WERI-Rb-1 (cell line): ENCODE measurements at regions not wholly inside any gene's neighbourhood (a gene's known extent, or its start where the extent isn't known, plus 50 kb on each side); places are given as distances from the start of the nearest gene placed in this dataset.
"Not testable (repeated sequence)": the region's sequence is repeated elsewhere in the genome, so short reads cannot be mapped to it uniquely, and the experiment has no call there.

Source experiments
- DNase-seq: peaks from one replicate; pipeline ENCODE4 v3.0.0-alpha.2; 2020
- H3K27ac ChIP-seq: fragments of 250-450 bp; sonication (Bioruptor Pico); 2 replicates; pipeline ENCODE4 v1.5.1; 2020; ENCODE audit warnings: mild to moderate bottlenecking, moderate library complexity
- H3K27me3 ChIP-seq: fragments of 250-450 bp; sonication (Bioruptor Pico); 2 replicates; pipeline ENCODE4 v1.5.1; 2021; ENCODE audit warnings: mild to moderate bottlenecking, low read depth, moderate library complexity; ENCODE audit not compliant: insufficient read depth, severe bottlenecking
- H3K36me3 ChIP-seq: fragments of 250-450 bp; sonication (Bioruptor Pico); 2 replicates; pipeline ENCODE4 v1.5.1; 2020; ENCODE audit warnings: mild to moderate bottlenecking, moderate library complexity
- H3K4me3 ChIP-seq: 2 replicates; pipeline ENCODE4 v1.5.1; 2011; ENCODE audit warnings: low read depth, mild to moderate bottlenecking, control low read depth, low read length
- H3K9me3 ChIP-seq: fragments of 250-450 bp; sonication (Bioruptor Pico); 2 replicates; pipeline ENCODE4 v1.5.1; 2021; ENCODE audit warnings: mild to moderate bottlenecking, moderate library complexity; ENCODE audit not compliant: severe bottlenecking
- TF ChIP-seq, protein P1 (sequence below): IDR thresholded peaks from 2 replicates; pipeline ENCODE4 v1.5.1; 2011; ENCODE audit warnings: low read depth, mild to moderate bottlenecking, control low read depth, inconsistent platforms, low read length

DNA sequence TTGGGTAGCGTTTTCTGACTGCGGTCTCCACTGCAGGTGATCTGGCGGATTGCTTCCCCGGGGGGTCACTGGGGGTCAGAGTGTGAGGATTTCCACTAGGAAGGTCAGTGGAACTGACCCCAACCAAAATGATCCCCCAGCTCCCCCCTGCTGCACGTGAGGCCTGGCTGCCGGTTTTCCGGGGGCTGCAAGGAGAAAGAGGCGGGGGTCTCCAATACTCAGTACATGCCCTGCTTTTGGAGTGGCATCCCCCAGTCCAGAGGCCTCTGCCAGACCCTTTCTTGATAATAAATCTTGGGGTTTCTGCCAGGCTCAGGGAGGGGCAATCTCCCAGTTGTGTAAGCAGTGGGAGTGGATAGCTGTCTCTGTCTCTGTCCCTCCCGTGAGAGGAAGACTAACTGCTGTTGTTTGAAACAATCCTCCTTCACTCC is 71.5 kb upstream of the RTL6 start:
- TF ChIP-seq, protein P1, sequence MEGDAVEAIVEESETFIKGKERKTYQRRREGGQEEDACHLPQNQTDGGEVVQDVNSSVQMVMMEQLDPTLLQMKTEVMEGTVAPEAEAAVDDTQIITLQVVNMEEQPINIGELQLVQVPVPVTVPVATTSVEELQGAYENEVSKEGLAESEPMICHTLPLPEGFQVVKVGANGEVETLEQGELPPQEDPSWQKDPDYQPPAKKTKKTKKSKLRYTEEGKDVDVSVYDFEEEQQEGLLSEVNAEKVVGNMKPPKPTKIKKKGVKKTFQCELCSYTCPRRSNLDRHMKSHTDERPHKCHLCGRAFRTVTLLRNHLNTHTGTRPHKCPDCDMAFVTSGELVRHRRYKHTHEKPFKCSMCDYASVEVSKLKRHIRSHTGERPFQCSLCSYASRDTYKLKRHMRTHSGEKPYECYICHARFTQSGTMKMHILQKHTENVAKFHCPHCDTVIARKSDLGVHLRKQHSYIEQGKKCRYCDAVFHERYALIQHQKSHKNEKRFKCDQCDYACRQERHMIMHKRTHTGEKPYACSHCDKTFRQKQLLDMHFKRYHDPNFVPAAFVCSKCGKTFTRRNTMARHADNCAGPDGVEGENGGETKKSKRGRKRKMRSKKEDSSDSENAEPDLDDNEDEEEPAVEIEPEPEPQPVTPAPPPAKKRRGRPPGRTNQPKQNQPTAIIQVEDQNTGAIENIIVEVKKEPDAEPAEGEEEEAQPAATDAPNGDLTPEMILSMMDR, result no peak
- no peak overlapping the region for H3K4me3 ChIP-seq
- H3K9me3 ChIP-seq, result no peaks in the 10 kb centered on the region
- no peaks in the 10 kb centered on the region for H3K36me3 ChIP-seq
- DNase-seq, result no peak
- no peaks in the 10 kb centered on the region for H3K27me3 ChIP-seq
- H3K27ac ChIP-seq, result no peak overlapping the region

DNA sequence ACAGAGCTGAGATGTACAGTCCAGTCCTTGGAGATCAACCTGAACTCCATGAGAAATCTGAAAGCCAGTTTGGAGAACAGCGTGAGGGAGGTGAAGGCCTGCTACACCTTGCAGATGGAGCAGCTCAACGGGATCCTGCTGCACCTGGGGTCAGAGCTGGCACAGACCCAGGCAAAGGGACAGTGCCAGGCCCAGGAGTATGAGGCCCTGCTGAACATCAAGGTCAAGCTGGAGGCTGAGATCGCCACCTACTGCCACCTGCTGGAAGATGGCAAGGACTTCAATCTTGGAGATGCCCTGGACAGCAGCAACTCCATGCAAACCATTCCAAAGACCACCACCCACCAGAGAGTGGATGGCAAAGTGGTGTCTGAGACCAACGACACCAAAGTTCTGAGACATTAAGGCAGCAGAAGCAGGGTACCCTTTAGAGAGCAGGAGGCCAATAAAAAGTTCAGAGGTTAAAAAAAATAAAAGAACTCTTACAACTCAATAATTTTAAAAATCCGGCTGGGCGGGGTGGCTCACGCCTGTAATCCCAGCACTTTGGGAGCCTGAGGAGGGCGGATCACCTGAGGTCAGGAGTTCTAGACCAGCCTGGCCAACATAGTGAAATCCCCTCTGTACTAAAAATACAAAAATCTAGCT is 69.9 kb upstream of the RTL6 start:
- H3K27me3 ChIP-seq, result no peaks in the 10 kb centered on the region
- no peak overlapping the region for H3K4me3 ChIP-seq
- peak; percentile 76 for DNase-seq
- H3K36me3 ChIP-seq, result no peaks in the 10 kb centered on the region
- H3K9me3 ChIP-seq, result no peaks in the 10 kb centered on the region
- TF ChIP-seq, protein P1, result peak; percentile 83
- no peak overlapping the region for H3K27ac ChIP-seq

DNA sequence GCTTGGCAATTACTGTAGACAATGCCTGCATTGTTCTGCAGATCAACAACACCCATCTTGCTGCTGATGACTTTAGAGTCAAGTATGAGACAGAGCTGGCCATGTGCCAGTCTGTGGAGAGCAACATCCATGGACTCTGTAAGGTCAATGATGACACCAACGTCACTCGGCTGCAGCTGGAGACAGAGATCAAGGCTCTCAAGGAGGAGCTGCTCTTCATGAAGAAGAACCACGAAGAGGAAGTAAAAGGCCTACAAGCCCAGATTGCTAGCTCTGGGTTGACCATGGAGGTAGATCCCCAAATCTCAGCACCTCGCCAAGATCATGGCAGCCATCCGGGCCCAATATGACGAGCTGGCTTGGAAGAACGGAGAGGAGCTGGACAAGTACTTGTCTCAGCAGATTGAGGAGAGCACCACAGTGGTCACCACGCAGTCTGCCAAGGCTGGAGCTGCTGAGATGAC is 69.4 kb upstream of the RTL6 start:
- not testable (repeated sequence) for DNase-seq, H3K36me3 ChIP-seq, H3K27ac ChIP-seq, H3K4me3 ChIP-seq, H3K27me3 ChIP-seq, H3K9me3 ChIP-seq

DNA sequence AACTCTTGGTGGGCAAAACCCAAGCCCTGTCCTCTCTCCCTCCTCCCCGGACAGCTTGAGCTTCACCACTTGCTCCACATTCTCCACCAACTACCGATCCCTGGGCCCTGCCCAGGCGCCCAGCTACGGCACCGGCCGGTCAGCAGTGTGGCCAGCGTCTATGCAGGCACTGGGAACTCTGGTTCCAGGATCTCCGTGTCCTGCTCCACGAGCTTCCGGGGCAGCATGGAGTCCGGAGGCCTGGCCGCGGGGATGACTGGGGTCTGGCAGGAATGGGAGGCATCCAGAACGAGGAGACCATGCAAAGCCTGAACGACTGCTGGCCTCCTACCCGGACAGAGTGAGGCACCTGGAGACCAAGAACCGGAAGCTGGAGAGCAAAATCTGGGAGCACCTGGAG is 68.9 kb upstream of the RTL6 start:
- Histone ChIP-seq H3K4me3 (no peak overlapping the region), H3K36me3 (no peaks in the 10 kb centered on the region), H3K9me3 (no peaks in the 10 kb centered on the region), H3K27me3 (no peaks in the 10 kb centered on the region), H3K27ac (no peak overlapping the region)
- TF ChIP-seq, protein P1, result no peak
- DNase-seq, result no peak

DNA sequence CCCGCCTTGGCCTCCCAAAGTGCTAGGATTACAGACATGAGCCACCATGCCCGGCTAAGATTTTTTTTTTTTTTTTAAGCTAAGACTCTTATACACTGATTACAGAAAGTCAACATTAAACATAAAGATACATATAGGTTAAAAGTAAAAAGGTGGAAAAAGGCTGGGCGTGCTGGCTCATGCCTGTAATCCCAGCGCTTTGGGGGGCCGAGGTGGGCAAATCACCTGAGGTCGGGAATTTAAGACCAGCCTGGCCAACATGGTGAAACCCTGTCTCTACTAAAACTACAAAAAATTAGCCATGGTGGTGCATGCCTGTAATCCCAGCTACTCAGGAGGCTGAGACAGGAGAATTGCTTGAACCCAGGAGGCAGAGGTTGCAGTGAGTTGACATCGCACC is 64.6 kb upstream of the RTL6 start:
- H3K27me3 ChIP-seq, H3K27ac ChIP-seq, H3K4me3 ChIP-seq, H3K36me3 ChIP-seq, H3K9me3 ChIP-seq, DNase-seq: not testable (repeated sequence)

DNA sequence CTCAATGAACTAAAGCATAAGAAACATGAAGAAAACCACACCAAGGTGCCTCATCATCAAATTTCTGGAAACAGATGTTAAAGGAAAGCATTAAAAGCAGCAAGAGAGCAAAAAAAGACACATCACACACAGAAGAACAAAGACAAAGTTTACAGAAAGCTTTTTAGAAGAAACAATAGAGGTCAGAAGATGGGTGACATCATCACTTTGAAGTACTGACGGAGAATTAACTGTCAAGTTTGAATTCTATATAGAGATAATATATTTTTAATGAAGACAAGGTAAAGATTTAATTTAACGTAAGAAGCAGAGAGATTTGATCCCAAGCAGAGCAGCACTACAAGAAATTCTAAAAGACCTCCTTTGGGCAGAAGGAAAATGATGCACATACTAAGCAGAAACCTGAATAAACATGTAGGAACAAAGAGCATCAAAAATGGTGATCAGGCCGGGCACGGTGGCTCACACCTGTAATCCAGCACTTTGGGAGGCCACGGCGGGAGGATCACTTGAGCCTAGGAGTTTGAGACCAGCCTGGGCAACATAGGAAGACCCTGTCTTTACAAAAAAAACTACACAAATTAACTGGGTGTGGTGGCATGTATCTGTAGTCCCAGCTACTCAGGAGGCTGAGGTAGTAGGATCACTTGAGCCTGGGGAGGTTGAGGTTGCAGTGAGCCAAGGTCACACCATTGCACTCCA is 63.3 kb upstream of the RTL6 start:
- Histone ChIP-seq H3K36me3 (no peaks in the 10 kb centered on the region), H3K27ac (no peak overlapping the region), H3K4me3 (no peak overlapping the region), H3K9me3 (no peaks in the 10 kb centered on the region), H3K27me3 (no peaks in the 10 kb centered on the region)
- TF ChIP-seq, protein P1, result no peak
- DNase-seq, result no peak

DNA sequence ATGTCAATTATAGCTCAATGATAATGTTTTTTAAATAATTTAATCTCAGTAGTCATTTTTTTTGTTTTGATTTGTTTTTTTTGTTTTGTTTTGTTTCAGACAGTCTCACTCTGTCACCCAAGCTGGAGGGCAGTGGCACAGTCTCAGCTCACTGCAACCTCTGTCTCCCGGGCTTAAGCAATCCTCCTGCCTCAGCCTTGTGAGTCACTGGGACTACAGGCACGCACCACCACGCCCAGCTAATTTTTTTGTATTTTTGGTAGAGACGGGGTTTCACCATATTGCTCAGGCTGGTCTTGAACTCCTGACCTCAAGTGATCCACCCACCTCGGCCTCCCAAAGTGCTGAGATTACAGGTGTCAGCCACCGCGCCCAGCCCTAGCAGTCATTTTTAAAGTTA is 60.6 kb upstream of the RTL6 start:
- not testable (repeated sequence) for H3K36me3 ChIP-seq, H3K27ac ChIP-seq, DNase-seq, H3K27me3 ChIP-seq, H3K4me3 ChIP-seq, H3K9me3 ChIP-seq

DNA sequence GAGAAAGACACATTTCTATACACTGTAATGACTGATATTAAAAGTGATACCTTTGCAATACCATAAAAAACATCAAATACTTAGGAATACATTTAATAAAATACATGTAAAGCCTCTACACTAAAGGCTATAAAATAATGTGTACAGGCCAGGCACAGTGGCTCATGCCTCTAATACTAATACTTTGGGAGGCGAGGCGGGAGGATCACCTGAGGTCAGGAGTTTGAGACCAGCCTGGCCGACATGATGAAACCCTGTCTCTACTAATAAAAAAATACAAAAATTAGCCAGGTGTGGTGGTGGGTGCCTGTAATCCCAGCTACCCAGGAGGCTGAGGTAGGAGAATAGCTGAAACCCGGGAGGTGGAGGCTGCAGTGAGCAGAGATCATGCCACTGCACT is 59.8 kb upstream of the RTL6 start:
- H3K27ac ChIP-seq, DNase-seq, H3K27me3 ChIP-seq: not testable (repeated sequence)

More for the DNA sequence above, 59.8 kb upstream of the RTL6 start:
- H3K36me3 ChIP-seq, H3K9me3 ChIP-seq, H3K4me3 ChIP-seq: not testable (repeated sequence)
